GM23338 (cell line): ENCODE measurements at regions not wholly inside any gene's neighbourhood (a gene's known extent, or its start where the extent isn't known, plus 50 kb on each side); places are given as distances from the start of the nearest gene placed in this dataset.

Experiments
- CREB1 ChIP-seq: fragments of 250-450 bp; sonication (Bioruptor Pico); IDR thresholded peaks from 2 replicates; pipeline ENCODE4 v1.5.0; 2020; ENCODE audit warnings: low read depth, mild to moderate bottlenecking, moderate library complexity
- CTCF ChIP-seq, 2 experiments: fragments of 200-600 bp in 1 of 2; sonication (generic) in 1 of 2; conservative IDR thresholded peaks; 2 replicates each; pipeline versions ENCODE4 v1.5.1 to v1.6.1; 2016 to 2017; ENCODE audit warnings: antibody characterized with exemption in 2 of 2, low read depth in 2 of 2, mild to moderate bottlenecking in 2 of 2, moderate library complexity in 1 of 2
- EZH2 ChIP-seq: fragments of 200-600 bp; sonication (generic); IDR thresholded peaks from one replicate; pipeline ENCODE4 v1.8.0; 2017; ENCODE audit warnings: antibody characterized with exemption, mild to moderate bottlenecking, low read depth; ENCODE audit not compliant: unreplicated experiment
- EZH2phosphoT487 ChIP-seq: fragments of 200-600 bp; sonication (generic); IDR thresholded peaks from one replicate; pipeline ENCODE4 v1.8.1; 2018; ENCODE audit warnings: antibody characterized with exemption; ENCODE audit not compliant: unreplicated experiment
- POLR2AphosphoS5 ChIP-seq: IDR thresholded peaks from 2 replicates; pipeline ENCODE4 v1.6.1; 2016; ENCODE audit warnings: antibody characterized with exemption, low read depth
- REST ChIP-seq: IDR thresholded peaks from one replicate; pipeline ENCODE4 v1.6.1; 2018; ENCODE audit warnings: antibody characterized with exemption; ENCODE audit not compliant: unreplicated experiment
- STAT1 ChIP-seq: IDR thresholded peaks from one replicate; pipeline ENCODE4 v1.6.1; 2016; ENCODE audit warnings: antibody characterized with exemption; ENCODE audit not compliant: unreplicated experiment
- ZNF462 ChIP-seq: fragments of 250-450 bp; sonication (Bioruptor Pico); IDR thresholded peaks from 2 replicates; pipeline ENCODE4 v1.5.0; 2020; ENCODE audit warnings: mild to moderate bottlenecking, moderate library complexity

DNA sequence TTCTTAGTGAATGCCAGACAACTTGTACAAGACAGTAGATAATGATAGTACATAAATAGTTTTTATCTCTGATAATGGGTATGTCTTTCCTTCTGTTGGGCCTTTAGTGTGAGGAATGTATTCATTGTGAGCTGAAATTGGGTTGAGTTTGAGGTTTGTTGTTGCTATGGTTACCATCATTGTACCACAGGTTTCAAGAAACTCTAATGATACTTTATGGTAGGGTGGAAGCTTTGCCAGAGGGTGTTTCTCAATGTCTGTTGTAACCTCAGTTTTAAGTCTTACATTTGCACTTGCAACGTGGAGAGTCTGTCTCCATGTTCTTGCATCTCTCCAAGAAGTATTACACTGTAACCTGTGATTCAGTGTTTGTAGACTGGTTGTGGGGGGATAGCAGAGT, 1550.1 kb downstream of the MAT2B start:
- TF ChIP-seq EZH2phosphoT487 (no peak), CTCF (conservative IDR thresholded peaks at IDR 0.05; ENCODE audit: low read depth in 2 of 2) (no peak), CREB1 (CRISPR knock-in tag) (no peak), POLR2AphosphoS5 (no peak), EZH2 (no peak), REST (no peak), STAT1 (no peak), ZNF462 (CRISPR knock-in tag) (no peak)
